ENCODE measurements at regions not wholly inside any gene's neighbourhood (a gene's known extent, or its start where the extent isn't known, plus 50 kb on each side); places are given as distances from the start of the nearest gene placed in this dataset.

- DNase-seq (ENCODE audit: low read depth in 2 of 2): no peak
These were observed 317.2 kb downstream of the TMEM121 start for GRCh38 chr14:105843444-105844046.

DNA sequence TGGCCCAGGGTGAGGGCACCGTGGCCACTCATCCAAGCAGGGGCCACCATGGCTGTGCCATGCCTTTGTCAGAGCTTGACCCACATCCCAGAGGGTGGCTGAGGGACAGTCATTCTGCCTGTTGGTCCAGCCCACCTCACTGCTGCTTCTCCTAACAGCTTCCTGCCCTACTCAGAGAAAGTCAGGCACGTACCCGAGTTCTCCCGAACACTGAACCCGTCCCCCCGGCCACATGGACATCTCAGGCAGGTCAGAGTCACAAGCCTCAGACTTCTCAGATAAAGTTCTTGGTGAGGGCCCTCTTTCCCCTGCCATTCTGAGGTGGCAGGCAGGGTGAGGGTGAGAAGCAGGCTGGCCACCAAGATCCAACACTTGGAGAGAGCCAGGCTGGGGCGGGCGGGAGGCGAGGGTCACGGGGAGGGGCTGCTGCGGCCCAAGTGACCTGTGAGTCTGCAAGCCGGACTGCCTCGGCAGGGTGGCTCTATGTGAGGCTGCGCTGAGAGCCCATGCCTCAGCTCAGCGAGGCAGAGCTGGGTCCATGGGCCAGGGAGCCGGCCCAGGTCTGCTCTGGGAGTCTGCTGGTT lies 317.8 kb downstream of the TMEM121 start:
- no peak for DNase-seq (ENCODE audit: low read depth in 2 of 2)

DNA sequence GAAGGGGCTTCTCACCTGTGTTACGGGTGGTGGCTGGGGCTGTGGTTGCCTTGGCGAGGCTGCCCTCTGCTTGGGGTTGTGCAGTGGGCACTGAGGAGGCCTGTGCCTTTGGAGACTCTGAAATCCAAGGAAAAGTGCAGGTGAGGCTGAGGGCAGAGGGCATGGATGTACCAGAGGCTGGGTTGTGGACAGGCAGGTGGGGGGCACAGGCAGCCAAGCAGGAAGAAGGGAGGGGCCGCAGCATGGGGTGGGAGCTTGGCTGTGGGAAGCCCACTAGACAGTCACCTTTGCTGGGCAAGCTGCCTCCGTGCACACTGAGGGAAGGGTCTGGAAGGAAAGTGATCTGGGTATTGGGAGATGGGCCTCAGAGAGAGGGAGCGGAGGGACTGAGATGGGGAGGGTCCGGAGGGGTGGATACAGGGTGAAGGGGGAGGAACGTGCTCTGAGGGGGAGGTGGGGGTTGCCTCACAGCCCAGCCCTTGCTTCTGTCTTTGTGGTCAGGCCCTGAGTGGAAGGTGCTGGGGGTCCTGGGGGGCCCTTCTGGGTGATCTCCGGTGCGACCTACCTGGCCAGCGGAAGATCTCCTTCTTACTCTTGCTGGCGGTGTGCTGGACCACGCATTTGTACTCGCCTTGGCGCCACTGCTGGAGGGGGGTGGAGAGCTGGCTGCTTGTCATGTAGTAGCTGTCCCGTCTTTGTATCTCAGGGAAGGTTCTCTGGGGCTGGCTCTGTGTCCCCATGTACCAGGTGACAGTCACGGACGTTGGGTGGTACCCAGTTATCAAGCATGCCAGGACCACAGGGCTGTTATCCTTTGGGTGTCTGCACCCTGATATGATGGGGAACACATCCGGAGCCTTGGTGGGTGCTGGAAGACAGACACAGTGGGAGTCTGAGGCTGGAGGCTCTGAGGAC lies 318.7 kb downstream of the TMEM121 start:
- no peak for DNase-seq (ENCODE audit: low read depth in 2 of 2)

DNA sequence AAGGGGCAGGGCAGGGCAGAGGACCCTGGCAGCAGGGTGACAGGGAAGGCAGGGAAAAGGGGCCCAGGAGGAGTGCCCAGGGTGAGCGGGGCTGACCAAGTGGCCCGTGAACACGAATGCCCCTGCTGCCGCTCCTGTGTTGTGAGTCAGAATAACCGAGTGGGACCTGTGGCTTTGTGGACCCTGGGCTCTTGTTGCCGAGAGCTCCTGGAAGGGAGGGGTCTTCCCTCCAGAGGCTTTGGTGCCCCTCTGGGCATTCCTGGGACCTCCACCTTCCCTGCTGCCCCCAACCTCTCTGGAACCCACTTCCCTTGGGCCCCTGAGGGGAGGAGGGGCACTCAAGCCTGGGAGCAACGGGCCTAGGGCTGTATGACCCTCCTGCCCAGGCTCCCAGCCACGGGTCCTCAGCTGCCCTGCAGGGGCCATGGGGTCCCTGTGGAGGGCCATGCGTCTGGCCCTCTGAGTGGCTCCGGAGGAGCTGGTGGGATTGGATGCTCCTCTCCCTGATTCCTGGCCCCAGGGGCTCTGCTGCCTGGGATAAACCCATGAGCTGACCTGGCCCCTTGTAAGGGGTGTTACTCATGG lies 319.4 kb downstream of the TMEM121 start:
- no peak for DNase-seq (ENCODE audit: low read depth in 2 of 2)

DNA sequence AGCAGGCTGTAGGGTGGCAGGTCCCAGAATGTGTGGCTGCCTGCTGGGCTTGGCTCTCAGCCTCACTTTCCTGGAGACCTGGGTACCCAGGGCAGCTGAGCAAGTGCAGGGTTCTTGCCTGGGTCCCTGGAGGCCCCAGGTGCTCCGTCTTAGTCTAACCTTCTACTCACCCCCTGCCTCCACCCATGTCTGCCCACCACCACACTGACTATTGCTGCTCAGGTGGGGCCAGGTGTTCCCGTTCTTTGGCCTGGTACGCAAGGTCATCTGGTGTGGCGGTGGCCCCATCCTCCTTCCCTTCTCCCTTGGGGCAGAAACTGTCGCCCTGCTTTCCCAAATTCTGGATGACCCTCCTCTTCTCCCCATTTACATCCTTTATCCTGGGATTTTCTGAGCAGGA lies 319.9 kb downstream of the TMEM121 start:
- no peak for DNase-seq (ENCODE audit: low read depth in 2 of 2)

DNA sequence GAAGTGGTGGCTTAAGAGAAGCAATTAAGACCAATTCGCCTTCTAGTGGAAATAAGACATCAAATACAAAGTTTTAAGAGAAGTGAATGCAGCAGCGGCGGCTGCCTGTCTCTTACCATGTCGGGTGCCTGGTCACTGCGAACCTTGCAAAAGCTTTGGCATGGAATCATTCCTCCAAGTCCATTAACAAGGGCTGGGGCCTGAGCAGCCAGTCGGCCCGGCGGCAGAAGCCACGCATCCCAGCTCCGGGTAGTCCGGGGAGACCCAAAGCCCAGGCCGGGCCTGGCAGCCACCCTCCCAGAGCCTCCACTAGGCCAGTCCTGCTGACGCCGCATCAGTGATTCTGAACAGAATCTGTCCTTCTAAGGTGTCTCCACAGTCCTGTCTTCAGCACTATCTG lies 321.0 kb downstream of the TMEM121 start:
- no peak for DNase-seq (ENCODE audit: low read depth in 2 of 2)

DNA sequence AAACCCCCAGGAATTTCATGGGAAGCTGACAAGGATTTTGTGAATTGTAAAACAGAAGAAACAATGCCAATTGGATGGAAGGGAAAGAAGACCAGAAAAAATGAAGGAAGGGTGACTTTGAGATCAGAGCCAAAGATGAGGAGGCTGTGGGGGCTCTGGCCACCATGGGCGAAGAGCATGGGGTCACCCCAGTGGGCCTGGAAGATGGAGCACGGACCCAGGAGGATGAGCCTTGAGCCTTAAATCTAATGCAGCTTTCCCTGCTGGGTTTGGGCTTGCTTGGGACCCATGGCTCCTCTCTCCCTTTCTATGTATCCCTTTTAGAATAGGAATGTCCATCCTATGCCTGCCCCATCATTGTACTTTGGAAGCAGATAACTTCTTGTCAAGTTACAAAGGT lies 322.2 kb downstream of the TMEM121 start:
- DNase-seq (ENCODE audit: low read depth in 2 of 2): no peak

- no peak for DNase-seq (ENCODE audit: low read depth in 2 of 2)
These were observed 323.7 kb downstream of the TMEM121 start for GRCh38 chr14:105849933-105850626.

DNA sequence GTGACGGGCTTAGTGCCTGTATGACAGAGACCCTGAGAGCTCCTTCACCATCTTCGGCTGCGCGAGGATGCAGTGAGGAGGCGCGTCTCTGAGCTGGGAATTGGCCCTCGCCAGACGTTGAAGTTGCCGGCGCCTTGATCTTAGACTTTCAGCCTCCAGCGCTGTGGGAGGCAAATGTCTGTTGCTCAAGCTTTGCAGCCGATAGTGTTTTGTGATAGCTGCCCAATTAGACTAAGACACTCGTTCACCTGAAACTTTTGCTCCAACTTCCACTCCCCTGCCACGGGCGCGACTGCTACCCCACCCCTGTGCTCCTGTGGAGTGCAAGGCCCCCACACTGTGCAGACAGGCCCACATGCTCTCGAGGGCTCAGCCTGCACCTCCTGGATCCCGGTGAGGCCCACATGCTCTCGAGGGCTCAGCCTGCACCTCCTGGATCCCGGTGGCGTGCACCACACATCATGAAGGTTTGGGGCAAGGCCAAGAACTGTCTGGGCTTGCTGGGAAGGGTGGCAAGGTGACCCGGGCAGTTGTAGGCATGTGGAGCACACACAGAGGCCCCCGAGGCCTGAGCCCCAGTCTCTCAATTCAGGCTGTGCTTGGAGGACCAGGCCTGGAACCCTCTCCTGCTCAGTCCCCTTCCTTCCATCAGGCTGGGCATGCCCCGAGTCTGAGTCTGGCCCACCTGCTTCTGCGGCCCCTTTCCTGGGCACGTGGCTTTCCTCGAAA lies 324.6 kb downstream of the TMEM121 start:
- DNase-seq (ENCODE audit: low read depth in 2 of 2): no peak

- DNase-seq (ENCODE audit: low read depth in 2 of 2): no peak
These were observed 325.5 kb downstream of the TMEM121 start for GRCh38 chr14:105851716-105852377.

DNA sequence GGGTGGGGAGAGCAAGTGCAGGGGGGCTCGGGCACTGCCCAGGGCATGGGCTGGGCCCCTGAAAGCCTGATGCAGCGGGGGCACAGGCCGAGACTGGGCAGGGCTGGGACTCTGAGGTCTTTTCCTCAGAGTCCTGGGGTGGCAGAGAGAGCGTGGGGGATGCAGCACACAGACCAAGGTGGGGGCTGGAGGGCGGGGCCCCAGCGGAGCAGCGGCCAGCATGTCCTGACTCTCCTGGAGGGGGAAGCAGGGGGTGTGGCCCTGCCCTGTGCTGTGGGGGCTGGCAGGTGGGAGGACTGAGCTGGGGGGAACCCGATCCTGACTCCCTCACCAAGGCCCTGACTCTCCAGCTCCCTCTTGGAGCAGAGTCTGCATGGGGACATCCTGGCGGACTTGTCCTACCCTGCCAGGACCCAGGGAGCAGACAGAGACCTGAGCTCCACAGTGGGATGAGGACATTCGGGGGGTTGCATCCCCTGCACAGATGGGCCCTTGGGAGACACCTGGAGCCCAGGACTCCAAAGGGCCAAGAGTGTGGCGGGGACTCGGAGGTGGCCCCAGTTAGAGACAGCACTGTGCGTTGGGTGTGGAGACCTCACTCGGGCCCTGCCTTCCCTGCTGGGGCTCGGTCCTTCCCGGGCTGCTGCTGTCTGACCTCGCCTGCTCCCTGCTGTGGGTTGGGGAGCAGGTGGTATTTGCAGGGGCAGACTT lies 326.1 kb downstream of the TMEM121 start:
- DNase-seq (ENCODE audit: low read depth in 2 of 2): no peak

DNA sequence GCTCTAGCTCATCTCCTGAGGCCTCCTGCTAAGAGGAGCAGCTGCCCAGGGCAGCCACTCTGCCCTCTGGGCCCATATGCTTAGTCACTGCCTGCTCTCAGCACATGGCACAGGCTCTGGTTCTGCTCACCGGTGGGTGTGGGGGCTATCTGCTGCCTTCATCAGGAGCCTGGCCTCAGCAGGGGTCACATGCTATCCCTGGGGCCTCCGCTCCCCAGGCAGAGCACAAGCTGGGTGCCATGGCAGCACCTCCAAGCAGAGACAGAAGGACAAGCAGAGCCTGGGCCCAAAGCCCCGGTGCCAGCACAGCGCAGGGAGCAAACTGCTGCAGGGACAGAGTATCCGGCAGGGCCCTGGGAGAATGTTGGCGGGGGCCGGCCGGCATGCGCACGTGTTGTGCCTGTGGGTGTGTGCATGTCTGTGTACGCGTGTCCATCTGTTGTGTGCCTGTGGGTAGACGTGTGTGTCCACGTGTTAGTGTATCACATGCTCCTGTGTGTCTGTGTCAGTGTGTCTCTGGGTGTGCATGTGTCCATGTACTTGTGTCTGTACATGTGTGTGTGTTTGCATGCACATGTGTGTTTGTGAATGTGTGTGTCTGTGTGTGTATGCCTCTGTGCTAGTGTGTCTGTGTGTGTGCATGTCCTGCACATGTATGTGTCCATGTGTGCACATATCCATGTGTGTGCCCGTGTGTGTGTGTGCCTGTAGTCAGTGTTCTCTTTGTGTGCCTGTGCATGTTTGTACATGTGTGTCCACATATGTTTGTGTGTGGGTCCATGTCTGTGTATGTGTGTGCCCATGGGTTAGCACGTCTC lies 326.9 kb downstream of the TMEM121 start:
- no peak for DNase-seq (ENCODE audit: low read depth in 2 of 2)

- DNase-seq (ENCODE audit: low read depth in 2 of 2): no peak
These were observed 327.7 kb downstream of the TMEM121 start for GRCh38 chr14:105853907-105854599.

DNA sequence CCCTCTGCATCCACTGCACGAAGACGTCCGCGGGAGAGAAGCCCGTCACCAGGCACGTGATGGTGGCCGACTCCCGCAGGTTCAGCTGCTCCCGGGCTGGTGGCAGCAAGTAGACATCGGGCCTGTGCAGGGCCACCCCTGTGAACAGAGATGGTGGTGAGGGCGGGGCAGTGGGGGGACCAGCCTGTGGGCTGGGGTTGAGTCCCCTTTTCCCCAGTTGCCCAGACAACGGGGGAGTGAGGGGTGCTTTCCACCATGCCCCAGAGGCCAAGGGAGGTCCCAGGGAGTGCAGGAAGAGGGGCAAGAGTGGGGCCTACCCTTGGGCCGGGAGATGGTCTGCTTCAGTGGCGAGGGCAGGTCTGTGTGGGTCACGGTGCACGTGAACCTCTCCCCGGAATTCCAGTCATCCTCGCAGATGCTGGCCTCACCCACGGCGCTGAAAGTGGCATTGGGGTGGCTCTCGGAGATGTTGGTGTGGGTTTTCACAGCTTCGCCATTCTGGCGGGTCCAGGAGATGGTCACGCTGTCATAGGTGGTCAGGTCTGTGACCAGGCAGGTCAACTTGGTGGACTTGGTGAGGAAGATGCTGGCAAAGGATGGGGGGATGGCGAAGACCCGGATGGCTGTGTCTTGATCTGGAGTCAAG lies 328.3 kb downstream of the TMEM121 start:
- no peak for DNase-seq (ENCODE audit: low read depth in 2 of 2)

DNA sequence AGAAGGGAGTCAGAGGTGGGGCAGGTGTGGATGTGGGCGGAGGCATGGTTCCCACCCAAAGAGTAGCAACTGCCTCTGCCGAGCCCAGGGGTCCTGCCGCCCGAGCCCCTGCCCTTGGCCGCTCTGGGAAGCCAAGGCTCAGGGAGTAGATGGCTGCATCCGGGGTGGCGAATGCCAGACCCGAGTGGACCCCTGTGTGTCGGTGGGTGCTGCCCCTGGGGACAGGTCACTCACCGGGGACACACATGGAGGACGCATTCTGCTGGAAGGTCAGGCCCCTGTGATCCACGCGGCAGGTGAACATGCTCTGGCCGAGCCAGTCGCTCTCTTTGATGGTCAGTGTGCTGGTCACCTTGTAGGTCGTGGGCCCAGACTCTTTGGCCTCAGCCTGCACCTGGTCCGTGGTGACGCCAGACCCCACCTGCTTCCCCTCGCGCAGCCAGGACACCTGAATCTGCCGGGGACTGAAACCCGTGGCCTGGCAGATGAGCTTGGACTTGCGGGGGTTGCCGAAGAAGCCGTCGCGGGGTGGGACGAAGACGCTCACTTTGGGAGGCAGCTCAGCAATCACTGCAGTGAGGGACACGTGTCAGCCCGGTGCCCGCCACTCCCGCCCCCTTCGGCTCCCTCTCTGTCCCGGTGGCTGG lies 329.0 kb downstream of the TMEM121 start:
- no peak for DNase-seq (ENCODE audit: low read depth in 2 of 2)

GRCh38 chr14:105855893-105856675 lies 329.7 kb downstream of the TMEM121 start:
- no peak for DNase-seq (ENCODE audit: low read depth in 2 of 2)

All from stimulated activated CD8-positive, alpha-beta memory T cell treated with anti-CD3 and anti-CD28 coated beads, Interleukin-7, amount 100 ng/mL, for 1 hour (primary cell).